ENCODE measurements at regions not wholly inside any gene's neighbourhood (a gene's known extent, or its start where the extent isn't known, plus 50 kb on each side); places are given as distances from the start of the nearest gene placed in this dataset.
"Not testable (repeated sequence)": the region's sequence is repeated elsewhere in the genome, so short reads cannot be mapped to it uniquely, and the experiment has no call there.

- 41% methylated on average over 1 of the region's 1 CpG for WGBS (ENCODE audit: insufficient coverage, insufficient replicate concordance, low lambda C conversion rate, missing lambda C conversion rate)
- POLR2A ChIA-PET = no interaction called here
- Histone ChIP-seq H3K4me3 (no peak overlapping the region), H3K27ac (ENCODE audit: control insufficient read depth, insufficient read depth) (no peak overlapping the region), H3K9ac (ENCODE audit: control insufficient read depth, insufficient read depth, low read length) (no peak overlapping the region), H3K4me2 (ENCODE audit: control insufficient read depth, insufficient read depth) (no peak overlapping the region), H3K4me1 (ENCODE audit: control insufficient read depth, insufficient read depth, low read length) (peaks cover 9% of the 10 kb centered on the region), H3K27me3 (replicated peaks in 1 of 2; ENCODE audit: control insufficient read depth in 2 of 2, insufficient read depth in 2 of 2, low read length in 1 of 2) (no peaks in the 10 kb centered on the region), H3K9me3 (replicated peaks; ENCODE audit: control insufficient read depth, insufficient read depth, low read length) (no peaks in the 10 kb centered on the region), H3K36me3 (ENCODE audit: control insufficient read depth in 2 of 2, insufficient read depth in 2 of 2, low read length in 1 of 2) (no peaks in the 10 kb centered on the region), H2AFZ (ENCODE audit: control insufficient read depth, low read depth, low read length) (no peak overlapping the region), H4K20me1 (ENCODE audit: control insufficient read depth, insufficient read depth) (no peaks in the 10 kb centered on the region), H3K79me2 (ENCODE audit: control insufficient read depth, insufficient read depth, low read length) (no peaks in the 10 kb centered on the region)
- BruUV-seq (replicated peaks) = no TSS peak
- intact Hi-C loops (cut with micrococcal nuclease; ENCODE audit: unreplicated experiment) (no loop called here), in situ Hi-C loops (cut with MboI) (no loop called here)
- CTCF ChIA-PET = no interaction called here
- TF ChIP-seq NR2F1 (conservative IDR thresholded peaks at IDR 0.05) = no peak
- TF ChIP-seq HDAC2 (IDR thresholded peaks at IDR 0.05) = no peak
- TF ChIP-seq KLF5 (IDR thresholded peaks at IDR 0.05; ENCODE audit: partially characterized antibody) = no peak
- no peak for TF ChIP-seq TCF3 (IDR thresholded peaks at IDR 0.05; ENCODE audit: borderline replicate concordance, insufficient read depth, low read depth, low read length)
- no peak for TF ChIP-seq CREM (IDR thresholded peaks at IDR 0.05; ENCODE audit: low read depth)
- no peak for TF ChIP-seq IRF4 (IDR thresholded peaks at IDR 0.05; ENCODE audit: low read depth, low read length)
- no peak for TF ChIP-seq ASH2L (IDR thresholded peaks at IDR 0.05; ENCODE audit: borderline replicate concordance, low read depth)
- TF ChIP-seq ZNF622 (IDR thresholded peaks at IDR 0.05) = no peak
- TF ChIP-seq CBX5 (IDR thresholded peaks at IDR 0.05; ENCODE audit: low read depth) = no peak
- TF ChIP-seq RELB (IDR thresholded peaks at IDR 0.05; ENCODE audit: low read depth) = no peak
- no peak for TF ChIP-seq GATAD2B (conservative IDR thresholded peaks at IDR 0.05; ENCODE audit: low read depth)
- no peak for TF ChIP-seq STAT3 (IDR thresholded peaks at IDR 0.05; ENCODE audit: low read depth, low read length)
- no peak for TF ChIP-seq JUNB (IDR thresholded peaks at IDR 0.05)
- DNase-seq (ENCODE audit: low read depth, low spot score) = no peak
- SMC1A ChIA-PET (ENCODE audit: uncharacterized antibody, unreplicated experiment) = interaction anchor here (0.5 kb wide), 1 partner anchor 9 kb away, joined by 3 read pairs; no protein-coding TSS in a partner anchor
- ATAC-seq = no peak
- no peak for FAIRE-seq
- RAD21 ChIA-PET (ENCODE audit: unreplicated experiment) = no interaction called here
Observed at GRCh38 chr2:42995752-42996422, 203.5 kb upstream of the HAAO start.

GRCh38 chr2:42989283-42990081 is 197.1 kb upstream of the HAAO start:
- H2AFZ ChIP-seq (ENCODE audit: control insufficient read depth, low read depth, low read length); H3K27ac ChIP-seq (ENCODE audit: control insufficient read depth, insufficient read depth); H3K4me2 ChIP-seq (ENCODE audit: control insufficient read depth, insufficient read depth); H3K4me3 ChIP-seq; POLR2A ChIA-PET; BruUV-seq (replicated peaks); intact Hi-C loops (cut with micrococcal nuclease; ENCODE audit: unreplicated experiment); ATAC-seq; in situ Hi-C loops (cut with MboI); RAD21 ChIA-PET (ENCODE audit: unreplicated experiment); H3K9me3 ChIP-seq (replicated peaks; ENCODE audit: control insufficient read depth, insufficient read depth, low read length); H3K79me2 ChIP-seq (ENCODE audit: control insufficient read depth, insufficient read depth, low read length); H3K9ac ChIP-seq (ENCODE audit: control insufficient read depth, insufficient read depth, low read length); H3K27me3 ChIP-seq (replicated peaks in 1 of 2; ENCODE audit: control insufficient read depth in 2 of 2, insufficient read depth in 2 of 2, low read length in 1 of 2); H3K4me1 ChIP-seq (ENCODE audit: control insufficient read depth, insufficient read depth, low read length); FAIRE-seq; H3K36me3 ChIP-seq (ENCODE audit: control insufficient read depth in 2 of 2, insufficient read depth in 2 of 2, low read length in 1 of 2); CTCF ChIA-PET; H4K20me1 ChIP-seq (ENCODE audit: control insufficient read depth, insufficient read depth); DNase-seq (ENCODE audit: low read depth, low spot score): not testable (repeated sequence)
- 67% methylated on average over 24 of the region's 37 CpGs for WGBS (ENCODE audit: insufficient coverage, insufficient replicate concordance, low lambda C conversion rate, missing lambda C conversion rate)
- SMC1A ChIA-PET (ENCODE audit: uncharacterized antibody, unreplicated experiment) = interaction anchor here (0.6 kb wide), 1 partner anchor 62 kb away, joined by 3 read pairs; no protein-coding TSS in a partner anchor
